Common myeloid progenitor, CD34-positive (primary cell): ENCODE measurements at regions not wholly inside any gene's neighbourhood (a gene's known extent, or its start where the extent isn't known, plus 50 kb on each side); places are given as distances from the start of the nearest gene placed in this dataset.

Experiments used
- CTCF ChIA-PET: fragments of 350-600 bp; sonication (Branson Sonifier 250); formaldehyde crosslinking; loops from one replicate; lab custom pipeline; 2021; ENCODE audit warnings: antibody characterized with exemption; lab: Charles Lee
- POLR2A ChIA-PET: fragments of 350-600 bp; sonication (Branson Sonifier 250); formaldehyde crosslinking; loops from one replicate; lab custom pipeline; 2021; ENCODE audit warnings: antibody characterized with exemption; lab: Charles Lee
- DNase-seq, 3 donors: peaks; one replicate each; pipeline versions ENCODE4 v3.0.0 to v3.0.0-alpha.2; 2013
- H3K27ac ChIP-seq, 2 experiments: 1 replicate in 1 of 2; 2 replicates in 1 of 2; pipeline ENCODE4 v1.7.0; 2013; ENCODE audit warnings: inconsistent platforms in 2 of 2, low read length in 2 of 2, mild to moderate bottlenecking in 2 of 2, low read depth in 1 of 2, moderate library complexity in 1 of 2; ENCODE audit not compliant: severe bottlenecking in 2 of 2, insufficient read depth in 1 of 2, poor library complexity in 1 of 2
- H3K27me3 ChIP-seq, 5 experiments: replicated peaks in 2 of 5; 1 replicate in 3 of 5; 2 replicates in 2 of 5; pipeline versions ENCODE4 v1.6.1 to v1.7.0; 2013; ENCODE audit warnings: low read length in 4 of 5, mild to moderate bottlenecking in 2 of 5, moderate library complexity in 2 of 5, inconsistent platforms in 1 of 5; ENCODE audit not compliant: insufficient read depth in 5 of 5, control insufficient read depth in 4 of 5
- H3K36me3 ChIP-seq, 4 experiments: 1 replicate in 2 of 4; 2 replicates in 2 of 4; pipeline versions ENCODE4 v1.6.1 to v1.7.0; 2013; ENCODE audit warnings: low read length in 3 of 4, control low read depth in 1 of 4, mild to moderate bottlenecking in 1 of 4; ENCODE audit not compliant: control insufficient read depth in 4 of 4, insufficient read depth in 4 of 4
- H3K4me1 ChIP-seq, 4 experiments: 1 replicate in 3 of 4; 2 replicates in 1 of 4; pipeline versions ENCODE4 v1.6.1 to v1.7.1; 2013; ENCODE audit warnings: low read length in 3 of 4, mild to moderate bottlenecking in 3 of 4, control low read depth in 1 of 4, inconsistent platforms in 1 of 4, moderate library complexity in 1 of 4; ENCODE audit not compliant: control insufficient read depth in 4 of 4, insufficient read depth in 4 of 4; ENCODE audit errors: control extremely low read depth in 1 of 4
- H3K4me3 ChIP-seq, 7 experiments: 1 replicate in 4 of 7; 2 replicates in 3 of 7; pipeline versions ENCODE4 v1.5.1 to v1.7.0; 2013; ENCODE audit warnings: mild to moderate bottlenecking in 7 of 7, low read length in 6 of 7, moderate library complexity in 6 of 7, inconsistent platforms in 2 of 7, low read depth in 2 of 7, control low read depth in 1 of 7; ENCODE audit not compliant: insufficient read depth in 4 of 7, control insufficient read depth in 1 of 7; ENCODE audit errors: extremely low read depth in 1 of 7
- H3K9me3 ChIP-seq, 5 experiments: 1 replicate in 4 of 5; 2 replicates in 1 of 5; pipeline versions ENCODE4 v1.6.1 to v1.7.1; 2013; ENCODE audit warnings: low read length in 4 of 5, mild to moderate bottlenecking in 2 of 5, inconsistent platforms in 1 of 5, low read depth in 1 of 5, moderate library complexity in 1 of 5; ENCODE audit not compliant: control insufficient read depth in 4 of 5, insufficient read depth in 2 of 5; ENCODE audit errors: control extremely low read depth in 1 of 5
- WGBS: methylation state at CpG from one replicate; pipeline ENCODE4 v1.1.5; 2013; ENCODE audit not compliant: insufficient coverage; 5-methylcytosine and 5-hydroxymethylcytosine counted together

- H3K9me3 ChIP-seq, result no peaks in the 10 kb centered on the region
- no peaks in the 10 kb centered on the region for H3K4me1 ChIP-seq
- no peak for DNase-seq
- no CpG with 5 or more reads among the region's 1 CpG for WGBS
- CTCF ChIA-PET, result no interaction called here
- no peak overlapping the region for H3K27ac ChIP-seq
- H3K36me3 ChIP-seq, result no peaks in the 10 kb centered on the region
- no peaks in the 10 kb centered on the region for H3K27me3 ChIP-seq
- H3K4me3 ChIP-seq, result no peak overlapping the region
- POLR2A ChIA-PET, result no interaction called here
Measured at GRCh38 chr11:80379620-80380278, 938.9 kb upstream of the TENM4 start.

- no peaks in the 10 kb centered on the region for H3K36me3 ChIP-seq
- no peak overlapping the region for H3K27ac ChIP-seq
- 94% methylated on average over 6 of the region's 6 CpGs for WGBS
- DNase-seq, result no peak
- H3K9me3 ChIP-seq, result no peaks in the 10 kb centered on the region
- H3K27me3 ChIP-seq, result no peaks in the 10 kb centered on the region
- H3K4me1 ChIP-seq, result no peaks in the 10 kb centered on the region
- ChIA-PET CTCF (no interaction called here), POLR2A (no interaction called here)
- H3K4me3 ChIP-seq, result no peak overlapping the region
Measured at GRCh38 chr11:80371931-80372330, 931.1 kb upstream of the TENM4 start.

- no peaks in the 10 kb centered on the region for H3K9me3 ChIP-seq
- H3K27me3 ChIP-seq, result no peaks in the 10 kb centered on the region
- DNase-seq, result no peak
- H3K27ac ChIP-seq, result no peak overlapping the region
- no peak overlapping the region for H3K4me3 ChIP-seq
- no peaks in the 10 kb centered on the region for H3K36me3 ChIP-seq
- 60% methylated on average over 1 of the region's 1 CpG for WGBS
- POLR2A ChIA-PET, result no interaction called here
- no peaks in the 10 kb centered on the region for H3K4me1 ChIP-seq
- CTCF ChIA-PET, result no interaction called here
Measured at GRCh38 chr11:80365980-80366379, 925.1 kb upstream of the TENM4 start.

GRCh38 chr11:80365076-80365725 is 924.4 kb upstream of the TENM4 start:
- Histone ChIP-seq H3K27ac (no peak overlapping the region), H3K4me3 (no peak overlapping the region), H3K4me1 (no peaks in the 10 kb centered on the region), H3K9me3 (no peaks in the 10 kb centered on the region), H3K27me3 (no peaks in the 10 kb centered on the region), H3K36me3 (no peaks in the 10 kb centered on the region)
- ChIA-PET CTCF (no interaction called here), POLR2A (no interaction called here)
- 100% methylated on average over 1 of the region's 2 CpGs for WGBS
- DNase-seq, result no peak

GRCh38 chr11:80362563-80363340 is 921.9 kb upstream of the TENM4 start:
- H3K27me3 ChIP-seq, result no peaks in the 10 kb centered on the region
- POLR2A ChIA-PET, result no interaction called here
- H3K9me3 ChIP-seq, result no peaks in the 10 kb centered on the region
- no peak overlapping the region for H3K27ac ChIP-seq
- WGBS, result 100% methylated on average over 3 of the region's 9 CpGs
- H3K4me3 ChIP-seq, result no peak overlapping the region
- CTCF ChIA-PET, result no interaction called here
- no peak for DNase-seq
- H3K36me3 ChIP-seq, result no peaks in the 10 kb centered on the region
- no peaks in the 10 kb centered on the region for H3K4me1 ChIP-seq

GRCh38 chr11:80355251-80355650 is 914.4 kb upstream of the TENM4 start:
- CTCF ChIA-PET, result interaction anchor here (1.0 kb wide), 1 partner anchor 19 kb away, joined by 4 read pairs; no protein-coding TSS in a partner anchor
- no peaks in the 10 kb centered on the region for H3K4me1 ChIP-seq
- H3K27ac ChIP-seq, result no peak overlapping the region
- no peaks in the 10 kb centered on the region for H3K27me3 ChIP-seq
- WGBS, result no CpG with 5 or more reads among the region's 1 CpG
- no peaks in the 10 kb centered on the region for H3K9me3 ChIP-seq
- no peaks in the 10 kb centered on the region for H3K36me3 ChIP-seq
- POLR2A ChIA-PET, result no interaction called here
- no peak overlapping the region for H3K4me3 ChIP-seq
- no peak for DNase-seq

- ChIA-PET POLR2A (interaction anchor here (0.6 to 0.7 kb wide), 2 partner anchors 10 to 32 kb away, joined by 3 to 8 read pairs; no protein-coding TSS in a partner anchor), CTCF (no interaction called here)
- no peak for DNase-seq
- Histone ChIP-seq H3K4me1 (no peaks in the 10 kb centered on the region), H3K4me3 (no peak overlapping the region), H3K27me3 (no peaks in the 10 kb centered on the region), H3K9me3 (no peaks in the 10 kb centered on the region), H3K27ac (no peak overlapping the region), H3K36me3 (no peaks in the 10 kb centered on the region)
- 17% methylated on average over 2 of the region's 3 CpGs for WGBS
Measured at GRCh38 chr11:80350541-80350940, 909.7 kb upstream of the TENM4 start.
